ENCODE measurements at regions not wholly inside any gene's neighbourhood (a gene's known extent, or its start where the extent isn't known, plus 50 kb on each side); places are given as distances from the start of the nearest gene placed in this dataset.

DNA sequence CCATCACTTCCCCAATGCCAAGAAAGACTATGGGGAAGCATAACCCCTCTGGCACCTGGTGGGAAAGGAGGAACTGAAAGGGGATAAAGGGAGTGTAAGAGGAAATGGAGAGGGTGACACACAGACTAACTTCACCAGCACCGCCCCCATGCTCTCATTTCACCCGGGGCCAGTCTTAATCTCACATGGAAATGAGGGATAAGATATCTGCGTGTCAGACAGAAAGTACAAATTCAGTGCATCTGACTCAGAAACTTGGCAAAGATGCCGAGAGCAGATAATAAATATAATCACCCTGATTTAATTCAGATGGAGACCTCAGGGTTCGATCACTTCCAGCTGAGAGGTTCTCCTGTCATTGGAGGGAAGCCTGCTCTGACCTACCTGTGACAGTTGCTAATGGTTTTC, 191.6 kb downstream of the DUSP6 start:
- DNase-seq (ENCODE audit: low spot score) = no peak
- ChIA-PET POLR2A (interaction anchor here (1.1 to 1.3 kb wide), 2 partner anchors 9 to 145 kb away, joined by 3 read pairs; no protein-coding TSS in a partner anchor), CTCF (ENCODE audit: unreplicated experiment) (no interaction called here)
- no TSS peak for BruUV-seq (replicated peaks)
- Histone ChIP-seq H3K79me2 (ENCODE audit: insufficient read depth, low read depth, low read length) (no peaks in the 10 kb centered on the region), H2AFZ (ENCODE audit: low read length) (no peak overlapping the region), H4K20me1 (ENCODE audit: insufficient read depth, low read length) (no peaks in the 10 kb centered on the region), H3K9me2 (ENCODE audit: insufficient read depth, low read length) (no peaks in the 10 kb centered on the region), H3K4me3 (ENCODE audit: low read depth, low read length, poor library complexity, severe bottlenecking) (no peak overlapping the region), H3K9me3 (ENCODE audit: low read length) (no peaks in the 10 kb centered on the region), H3K4me2 (ENCODE audit: low read length) (no peak overlapping the region), H3K4me1 (ENCODE audit: insufficient read depth, low read length, poor library complexity, severe bottlenecking) (no peaks in the 10 kb centered on the region), H3K27ac (ENCODE audit: low read depth, low read length, poor library complexity, severe bottlenecking) (no peak overlapping the region), H3K36me3 (ENCODE audit: insufficient read depth, low read length) (no peaks in the 10 kb centered on the region)
- TF ChIP-seq EZH2phosphoT487 (IDR thresholded peaks at IDR 0.05; ENCODE audit: borderline replicate concordance, low read depth, low read length) = no peak
- TF ChIP-seq, protein P1, sequence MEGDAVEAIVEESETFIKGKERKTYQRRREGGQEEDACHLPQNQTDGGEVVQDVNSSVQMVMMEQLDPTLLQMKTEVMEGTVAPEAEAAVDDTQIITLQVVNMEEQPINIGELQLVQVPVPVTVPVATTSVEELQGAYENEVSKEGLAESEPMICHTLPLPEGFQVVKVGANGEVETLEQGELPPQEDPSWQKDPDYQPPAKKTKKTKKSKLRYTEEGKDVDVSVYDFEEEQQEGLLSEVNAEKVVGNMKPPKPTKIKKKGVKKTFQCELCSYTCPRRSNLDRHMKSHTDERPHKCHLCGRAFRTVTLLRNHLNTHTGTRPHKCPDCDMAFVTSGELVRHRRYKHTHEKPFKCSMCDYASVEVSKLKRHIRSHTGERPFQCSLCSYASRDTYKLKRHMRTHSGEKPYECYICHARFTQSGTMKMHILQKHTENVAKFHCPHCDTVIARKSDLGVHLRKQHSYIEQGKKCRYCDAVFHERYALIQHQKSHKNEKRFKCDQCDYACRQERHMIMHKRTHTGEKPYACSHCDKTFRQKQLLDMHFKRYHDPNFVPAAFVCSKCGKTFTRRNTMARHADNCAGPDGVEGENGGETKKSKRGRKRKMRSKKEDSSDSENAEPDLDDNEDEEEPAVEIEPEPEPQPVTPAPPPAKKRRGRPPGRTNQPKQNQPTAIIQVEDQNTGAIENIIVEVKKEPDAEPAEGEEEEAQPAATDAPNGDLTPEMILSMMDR (conservative IDR thresholded peaks at IDR 0.05; ENCODE audit: low read length) = no peak
- intact Hi-C loops (cut with micrococcal nuclease; ENCODE audit: unreplicated experiment) = no loop called here

DNA sequence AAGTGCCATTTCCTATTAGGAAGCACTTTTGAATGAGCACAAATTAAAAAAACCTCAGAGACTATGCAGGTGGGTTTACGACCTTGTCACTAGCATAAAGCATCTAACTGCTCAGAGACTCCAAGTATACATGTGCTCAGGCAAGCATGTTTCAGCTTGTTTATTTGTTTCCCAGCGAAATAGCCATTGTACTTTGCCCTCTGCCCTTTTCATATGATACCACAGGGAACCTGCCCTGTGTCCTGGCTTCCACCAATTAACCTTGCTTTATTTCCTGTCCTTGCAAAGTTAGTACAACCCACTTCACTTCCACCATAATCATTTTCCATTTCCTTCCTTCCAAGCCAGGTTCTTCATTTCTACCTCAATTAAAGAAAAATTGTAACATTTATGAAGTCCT, 194.9 kb downstream of the DUSP6 start:
- Histone ChIP-seq H3K9me3 (ENCODE audit: low read length) (no peaks in the 10 kb centered on the region), H3K36me3 (ENCODE audit: insufficient read depth, low read length) (no peaks in the 10 kb centered on the region), H3K27ac (ENCODE audit: low read depth, low read length, poor library complexity, severe bottlenecking) (no peak overlapping the region), H2AFZ (ENCODE audit: low read length) (no peak overlapping the region), H3K4me2 (ENCODE audit: low read length) (no peak overlapping the region), H4K20me1 (ENCODE audit: insufficient read depth, low read length) (no peaks in the 10 kb centered on the region), H3K79me2 (ENCODE audit: insufficient read depth, low read depth, low read length) (no peaks in the 10 kb centered on the region), H3K9me2 (ENCODE audit: insufficient read depth, low read length) (no peaks in the 10 kb centered on the region), H3K4me3 (ENCODE audit: low read depth, low read length, poor library complexity, severe bottlenecking) (no peak overlapping the region), H3K4me1 (ENCODE audit: insufficient read depth, low read length, poor library complexity, severe bottlenecking) (no peaks in the 10 kb centered on the region)
- no peak for TF ChIP-seq EZH2phosphoT487 (IDR thresholded peaks at IDR 0.05; ENCODE audit: borderline replicate concordance, low read depth, low read length)
- TF ChIP-seq, protein P1 (conservative IDR thresholded peaks at IDR 0.05; ENCODE audit: low read length) = no peak
- no peak for DNase-seq (ENCODE audit: low spot score)
- intact Hi-C loops (cut with micrococcal nuclease; ENCODE audit: unreplicated experiment) = no loop called here
- POLR2A ChIA-PET = interaction anchor here (1.0 kb wide), 1 partner anchor 9 kb away, joined by 3 read pairs; no protein-coding TSS in a partner anchor
- no TSS peak for BruUV-seq (replicated peaks)
- CTCF ChIA-PET (ENCODE audit: unreplicated experiment) = no interaction called here

DNA sequence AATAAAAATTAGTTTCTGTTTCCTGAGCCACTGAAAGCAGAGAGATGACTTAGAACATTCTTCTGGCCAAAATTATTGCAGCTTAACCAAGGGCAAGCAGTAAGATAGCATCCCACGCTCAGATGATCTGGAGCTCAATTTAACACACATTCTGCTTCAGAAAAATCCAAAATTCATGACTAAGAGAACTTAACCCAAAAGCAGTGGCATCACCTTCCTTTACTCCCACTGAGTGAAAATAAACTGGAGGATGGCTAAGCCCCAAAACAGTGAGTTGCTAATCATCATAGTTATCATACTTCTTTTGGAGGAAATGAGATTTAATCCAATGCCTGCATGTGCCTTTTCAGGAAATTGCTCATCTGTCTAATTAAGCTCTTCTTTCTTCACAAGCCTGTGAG, 195.4 kb downstream of the DUSP6 start:
- Histone ChIP-seq H3K27ac (ENCODE audit: low read depth, low read length, poor library complexity, severe bottlenecking) (no peak overlapping the region), H3K79me2 (ENCODE audit: insufficient read depth, low read depth, low read length) (no peaks in the 10 kb centered on the region), H2AFZ (ENCODE audit: low read length) (no peak overlapping the region), H3K4me1 (ENCODE audit: insufficient read depth, low read length, poor library complexity, severe bottlenecking) (no peaks in the 10 kb centered on the region), H3K4me2 (ENCODE audit: low read length) (no peak overlapping the region), H3K9me2 (ENCODE audit: insufficient read depth, low read length) (no peaks in the 10 kb centered on the region), H3K9me3 (ENCODE audit: low read length) (no peaks in the 10 kb centered on the region), H3K4me3 (ENCODE audit: low read depth, low read length, poor library complexity, severe bottlenecking) (no peak overlapping the region), H4K20me1 (ENCODE audit: insufficient read depth, low read length) (no peaks in the 10 kb centered on the region), H3K36me3 (ENCODE audit: insufficient read depth, low read length) (no peaks in the 10 kb centered on the region)
- TF ChIP-seq, protein P1 (conservative IDR thresholded peaks at IDR 0.05; ENCODE audit: low read length) = no peak
- TF ChIP-seq EZH2phosphoT487 (IDR thresholded peaks at IDR 0.05; ENCODE audit: borderline replicate concordance, low read depth, low read length) = no peak
- ChIA-PET CTCF (ENCODE audit: unreplicated experiment) (no interaction called here), POLR2A (interaction anchor here (1.0 kb wide), 1 partner anchor 293 kb away, joined by 3 read pairs; no protein-coding TSS in a partner anchor)
- BruUV-seq (replicated peaks) = no TSS peak
- no peak for DNase-seq (ENCODE audit: low spot score)
- intact Hi-C loops (cut with micrococcal nuclease; ENCODE audit: unreplicated experiment) = no loop called here
